ENCODE measurements at regions not wholly inside any gene's neighbourhood (a gene's known extent, or its start where the extent isn't known, plus 50 kb on each side); places are given as distances from the start of the nearest gene placed in this dataset.

DNA sequence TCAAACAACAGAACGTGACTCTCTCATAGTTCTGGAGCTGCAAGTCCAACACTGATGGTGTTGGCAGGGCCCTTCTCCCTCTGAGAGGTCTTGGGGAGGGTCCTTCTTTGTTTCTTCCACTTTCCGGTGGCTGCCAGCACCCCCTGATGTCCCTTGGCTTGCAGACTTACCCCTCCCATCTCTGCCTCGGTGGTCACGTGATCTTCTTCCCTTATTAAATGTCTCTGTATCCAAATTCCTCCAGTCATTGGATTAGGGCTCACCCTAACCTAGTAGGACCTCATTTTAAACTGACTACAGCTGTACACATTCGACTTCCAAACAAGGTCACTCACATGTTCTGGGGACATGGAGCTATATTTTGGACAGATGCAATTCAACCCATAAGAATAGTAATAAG lies 780.6 kb upstream of the SALL3 start:
- no peak for DNase-seq (ENCODE audit: low read depth, low spot score)

GRCh38 chr18:78199611-78200010 lies 780.0 kb upstream of the SALL3 start:
- WGBS (ENCODE audit: insufficient coverage, insufficient read length): no CpG with 5 or more reads among the region's 4 CpGs
- Histone ChIP-seq H3K4me3 (ENCODE audit: low read length) (no peak overlapping the region), H3K27me3 (ENCODE audit: control insufficient read depth, insufficient read depth, low read length) (no peaks in the 10 kb centered on the region), H3K36me3 (ENCODE audit: control insufficient read depth, insufficient read depth, low read length) (no peaks in the 10 kb centered on the region), H3K4me1 (ENCODE audit: control insufficient read depth, insufficient read depth, low read length) (no peaks in the 10 kb centered on the region), H3K27ac (ENCODE audit: low read length) (no peak overlapping the region), H3K9me3 (ENCODE audit: control insufficient read depth, insufficient read depth, low read length) (no peaks in the 10 kb centered on the region)
- no peak for DNase-seq (ENCODE audit: low read depth, low spot score)

More for the DNA sequence above, 780.6 kb upstream of the SALL3 start:
- Histone ChIP-seq H3K4me1 (ENCODE audit: control insufficient read depth, insufficient read depth, low read length) (no peaks in the 10 kb centered on the region), H3K4me3 (ENCODE audit: low read length) (no peak overlapping the region), H3K27me3 (ENCODE audit: control insufficient read depth, insufficient read depth, low read length) (no peaks in the 10 kb centered on the region), H3K36me3 (ENCODE audit: control insufficient read depth, insufficient read depth, low read length) (no peaks in the 10 kb centered on the region), H3K9me3 (ENCODE audit: control insufficient read depth, insufficient read depth, low read length) (no peaks in the 10 kb centered on the region), H3K27ac (ENCODE audit: low read length) (no peak overlapping the region)
- no CpG with 5 or more reads among the region's 5 CpGs for WGBS (ENCODE audit: insufficient coverage, insufficient read length)

DNA sequence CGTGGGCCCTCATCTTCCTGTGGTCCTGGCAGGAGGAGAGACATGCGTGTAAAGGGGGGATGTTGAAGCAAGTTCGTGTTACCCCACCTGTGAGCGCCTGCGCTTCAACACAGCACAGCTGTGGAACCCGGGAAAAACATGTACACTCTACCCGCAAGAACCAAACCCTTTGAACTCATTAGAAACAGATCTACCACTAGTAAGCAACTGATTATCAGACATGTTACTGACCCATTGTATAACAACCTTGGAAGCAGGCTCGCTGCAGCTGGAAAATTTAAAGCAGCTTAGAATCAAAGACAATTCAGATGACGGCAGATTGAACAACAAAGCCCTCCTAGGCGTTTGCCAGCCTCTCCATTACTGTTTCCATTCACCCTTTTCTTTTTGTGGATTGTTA lies 771.7 kb upstream of the SALL3 start:
- no peak overlapping the region for H3K27ac ChIP-seq (ENCODE audit: low read length)
- H3K27me3 ChIP-seq (ENCODE audit: control insufficient read depth, insufficient read depth, low read length): no peaks in the 10 kb centered on the region
- no peak overlapping the region for H3K4me3 ChIP-seq (ENCODE audit: low read length)
- peaks cover 2% of the 10 kb centered on the region; the same call in 1 of the 2 replicates for H3K4me1 ChIP-seq (ENCODE audit: control insufficient read depth, insufficient read depth, low read length)
- no peaks in the 10 kb centered on the region for H3K9me3 ChIP-seq (ENCODE audit: control insufficient read depth, insufficient read depth, low read length)
- no peaks in the 10 kb centered on the region for H3K36me3 ChIP-seq (ENCODE audit: control insufficient read depth, insufficient read depth, low read length)
- WGBS (ENCODE audit: insufficient coverage, insufficient read length): no CpG with 5 or more reads among the region's 10 CpGs
- no peak for DNase-seq (ENCODE audit: low read depth, low spot score)

DNA sequence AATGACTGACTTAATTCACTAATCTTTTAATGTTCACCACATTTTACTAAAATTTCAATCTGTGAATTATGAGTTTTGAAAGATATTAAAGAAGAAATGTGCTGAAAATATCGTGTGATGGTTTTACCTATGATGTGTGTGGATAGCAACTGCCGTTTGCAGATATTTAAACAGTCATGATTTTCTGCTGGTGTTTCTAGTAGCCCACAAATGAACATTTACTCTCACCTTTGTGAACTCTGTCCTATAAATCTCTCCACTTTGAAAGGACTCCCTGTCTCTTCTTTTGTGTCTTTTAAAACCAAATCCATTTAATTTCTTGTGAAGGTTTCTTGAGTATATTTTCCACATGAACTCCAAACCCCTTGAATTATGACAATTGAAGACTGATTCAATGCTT lies 771.2 kb upstream of the SALL3 start:
- Histone ChIP-seq H3K4me1 (ENCODE audit: control insufficient read depth, insufficient read depth, low read length) (peaks cover 2% of the 10 kb centered on the region; the same call in 1 of the 2 replicates), H3K4me3 (ENCODE audit: low read length) (no peak overlapping the region), H3K36me3 (ENCODE audit: control insufficient read depth, insufficient read depth, low read length) (no peaks in the 10 kb centered on the region), H3K27me3 (ENCODE audit: control insufficient read depth, insufficient read depth, low read length) (no peaks in the 10 kb centered on the region), H3K27ac (ENCODE audit: low read length) (no peak overlapping the region), H3K9me3 (ENCODE audit: control insufficient read depth, insufficient read depth, low read length) (no peaks in the 10 kb centered on the region)
- DNase-seq (ENCODE audit: low read depth, low spot score): no peak
- WGBS (ENCODE audit: insufficient coverage, insufficient read length): 100% methylated on average over 1 of the region's 2 CpGs

DNA sequence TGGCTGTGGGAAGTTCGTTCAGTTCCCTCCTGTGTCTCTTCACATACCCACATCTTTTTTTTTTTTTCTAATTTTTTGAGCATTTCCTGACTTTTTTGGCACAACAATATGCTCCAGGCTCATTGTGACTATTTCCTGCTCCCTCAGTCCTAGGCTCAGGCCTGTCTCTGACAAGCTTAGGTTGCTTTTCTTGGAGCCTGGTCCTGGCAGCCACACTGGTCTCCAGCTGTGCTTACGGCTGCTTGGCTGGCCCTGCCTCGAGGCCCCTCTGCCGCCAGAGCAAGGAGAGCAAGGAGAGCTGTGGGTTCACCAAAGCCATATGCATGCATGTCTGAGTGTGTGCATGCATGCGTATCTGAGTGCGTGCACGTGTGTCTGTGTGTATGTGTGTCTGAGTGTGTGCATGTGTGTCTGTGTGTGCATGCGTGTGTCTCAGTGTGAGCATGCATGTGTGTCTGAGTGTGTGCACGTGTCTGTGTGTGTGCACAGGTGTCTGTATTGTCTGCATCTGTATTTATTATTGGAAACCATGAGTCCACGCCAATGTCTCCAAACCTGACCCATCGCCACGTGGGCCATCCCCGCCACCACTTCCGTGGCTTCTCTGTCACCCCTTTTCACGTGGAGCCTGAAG lies 766.1 kb upstream of the SALL3 start:
- Histone ChIP-seq H3K9me3 (ENCODE audit: control insufficient read depth, insufficient read depth, low read length) (no peaks in the 10 kb centered on the region), H3K4me3 (ENCODE audit: low read length) (no peak overlapping the region), H3K36me3 (ENCODE audit: control insufficient read depth, insufficient read depth, low read length) (no peaks in the 10 kb centered on the region), H3K27me3 (ENCODE audit: control insufficient read depth, insufficient read depth, low read length) (no peaks in the 10 kb centered on the region), H3K4me1 (ENCODE audit: control insufficient read depth, insufficient read depth, low read length) (no peaks in the 10 kb centered on the region), H3K27ac (ENCODE audit: low read length) (no peak overlapping the region)
- no peak for DNase-seq (ENCODE audit: low read depth, low spot score)
- WGBS (ENCODE audit: insufficient coverage, insufficient read length): no CpG with 5 or more reads among the region's 15 CpGs

DNA sequence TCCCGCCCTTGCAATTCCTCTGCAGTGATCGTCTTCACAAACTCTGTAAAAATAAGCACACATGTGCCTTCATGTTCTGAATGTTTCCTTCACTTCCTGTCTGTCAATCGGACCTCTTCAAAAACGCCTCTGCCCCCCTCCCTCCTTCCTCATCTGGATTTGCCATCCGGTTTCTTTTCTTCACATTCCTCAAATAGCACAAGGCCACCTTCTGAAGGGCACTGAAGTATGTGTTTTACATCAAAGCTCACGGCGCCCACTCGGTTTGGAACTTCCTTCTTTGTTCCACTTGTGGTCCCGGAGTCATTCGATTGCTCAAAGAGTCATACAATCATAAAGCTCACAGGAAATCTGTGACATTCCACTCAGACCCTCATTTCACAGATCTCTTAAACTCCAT lies 758.1 kb upstream of the SALL3 start:
- Histone ChIP-seq H3K4me1 (ENCODE audit: control insufficient read depth, insufficient read depth, low read length) (no peaks in the 10 kb centered on the region), H3K9me3 (ENCODE audit: control insufficient read depth, insufficient read depth, low read length) (peaks cover 2% of the 10 kb centered on the region; the same call in 1 of the 2 replicates), H3K27ac (ENCODE audit: low read length) (no peak overlapping the region), H3K36me3 (ENCODE audit: control insufficient read depth, insufficient read depth, low read length) (no peaks in the 10 kb centered on the region), H3K4me3 (ENCODE audit: low read length) (no peak overlapping the region), H3K27me3 (ENCODE audit: control insufficient read depth, insufficient read depth, low read length) (no peaks in the 10 kb centered on the region)
- no CpG with 5 or more reads among the region's 10 CpGs for WGBS (ENCODE audit: insufficient coverage, insufficient read length)
- no peak for DNase-seq (ENCODE audit: low read depth, low spot score)

DNA sequence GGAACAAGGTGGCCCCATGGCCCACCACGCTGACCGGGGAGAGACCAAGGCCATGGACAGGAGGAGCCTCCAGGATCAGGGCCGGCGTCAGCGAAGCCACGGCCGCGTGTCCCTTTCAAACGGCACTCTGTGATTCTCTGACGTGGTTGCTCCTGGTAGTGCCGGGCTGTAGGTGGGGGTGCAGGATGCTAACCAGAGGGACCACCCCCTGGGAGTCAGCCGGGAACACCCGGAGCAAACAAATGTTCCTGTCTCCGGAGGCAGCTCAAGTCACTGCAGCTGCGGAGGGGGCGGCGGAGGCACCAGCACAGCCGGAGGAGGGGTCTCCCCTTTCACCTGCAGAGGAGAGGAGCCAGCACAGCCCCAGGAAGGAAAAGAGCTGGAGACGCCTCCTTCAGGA lies 750.6 kb upstream of the SALL3 start:
- no peaks in the 10 kb centered on the region for H3K36me3 ChIP-seq (ENCODE audit: control insufficient read depth, insufficient read depth, low read length)
- DNase-seq (ENCODE audit: low read depth, low spot score): no peak
- H3K27me3 ChIP-seq (ENCODE audit: control insufficient read depth, insufficient read depth, low read length): no peaks in the 10 kb centered on the region
- H3K4me3 ChIP-seq (ENCODE audit: low read length): no peak overlapping the region
- peaks cover 2% of the 10 kb centered on the region; the same call in 1 of the 2 replicates for H3K9me3 ChIP-seq (ENCODE audit: control insufficient read depth, insufficient read depth, low read length)
- WGBS (ENCODE audit: insufficient coverage, insufficient read length): no CpG with 5 or more reads among the region's 19 CpGs
- H3K27ac ChIP-seq (ENCODE audit: low read length): no peak overlapping the region
- H3K4me1 ChIP-seq (ENCODE audit: control insufficient read depth, insufficient read depth, low read length): no peaks in the 10 kb centered on the region; the same call in 1 of the 2 replicates

GRCh38 chr18:78230911-78231310 lies 748.7 kb upstream of the SALL3 start:
- Histone ChIP-seq H3K27me3 (ENCODE audit: control insufficient read depth, insufficient read depth, low read length) (no peaks in the 10 kb centered on the region), H3K36me3 (ENCODE audit: control insufficient read depth, insufficient read depth, low read length) (no peaks in the 10 kb centered on the region), H3K27ac (ENCODE audit: low read length) (no peak overlapping the region), H3K4me1 (ENCODE audit: control insufficient read depth, insufficient read depth, low read length) (no peaks in the 10 kb centered on the region; the same call in 1 of the 2 replicates), H3K4me3 (ENCODE audit: low read length) (no peak overlapping the region), H3K9me3 (ENCODE audit: control insufficient read depth, insufficient read depth, low read length) (peaks cover 2% of the 10 kb centered on the region; the same call in 1 of the 2 replicates)
- no peak for DNase-seq (ENCODE audit: low read depth, low spot score)
- no CpG with 5 or more reads among the region's 4 CpGs for WGBS (ENCODE audit: insufficient coverage, insufficient read length)

DNA sequence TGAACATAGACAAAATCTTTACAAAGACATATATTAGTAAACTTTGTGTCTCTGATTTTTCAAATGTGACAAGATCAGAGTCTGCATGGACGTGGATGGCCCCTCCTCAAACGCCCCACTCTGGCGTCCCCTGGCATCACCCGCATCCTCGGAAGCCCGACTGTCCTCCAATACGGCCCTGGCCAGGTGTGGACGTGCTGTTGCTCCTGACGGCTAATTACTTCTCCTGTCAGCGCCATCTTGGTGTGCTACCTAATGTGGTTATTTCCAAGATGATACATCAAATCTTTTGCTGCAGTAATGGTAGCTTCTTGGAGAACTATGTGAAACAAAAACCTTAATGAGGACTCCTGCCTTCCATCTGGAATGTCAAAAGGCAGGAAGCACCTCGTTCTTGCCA lies 747.4 kb upstream of the SALL3 start:
- no peak for DNase-seq (ENCODE audit: low read depth, low spot score)
- H3K4me1 ChIP-seq (ENCODE audit: control insufficient read depth, insufficient read depth, low read length): no peaks in the 10 kb centered on the region; the same call in 1 of the 2 replicates
- WGBS (ENCODE audit: insufficient coverage, insufficient read length): no CpG with 5 or more reads among the region's 11 CpGs

GRCh38 chr18:78237864-78238263 lies 741.8 kb upstream of the SALL3 start:
- Histone ChIP-seq H3K4me3 (ENCODE audit: low read length) (no peak overlapping the region), H3K9me3 (ENCODE audit: control insufficient read depth, insufficient read depth, low read length) (no peaks in the 10 kb centered on the region), H3K36me3 (ENCODE audit: control insufficient read depth, insufficient read depth, low read length) (no peaks in the 10 kb centered on the region), H3K4me1 (ENCODE audit: control insufficient read depth, insufficient read depth, low read length) (peaks cover 4% of the 10 kb centered on the region; the same call in 1 of the 2 replicates), H3K27me3 (ENCODE audit: control insufficient read depth, insufficient read depth, low read length) (no peaks in the 10 kb centered on the region), H3K27ac (ENCODE audit: low read length) (no peak overlapping the region)
- WGBS (ENCODE audit: insufficient coverage, insufficient read length): 100% methylated on average over 1 of the region's 12 CpGs
- DNase-seq (ENCODE audit: low read depth, low spot score): no peak

More for the DNA sequence above, 747.4 kb upstream of the SALL3 start:
- Histone ChIP-seq H3K4me3 (ENCODE audit: low read length) (no peak overlapping the region), H3K27ac (ENCODE audit: low read length) (no peak overlapping the region), H3K27me3 (ENCODE audit: control insufficient read depth, insufficient read depth, low read length) (no peaks in the 10 kb centered on the region), H3K36me3 (ENCODE audit: control insufficient read depth, insufficient read depth, low read length) (no peaks in the 10 kb centered on the region), H3K9me3 (ENCODE audit: control insufficient read depth, insufficient read depth, low read length) (no peaks in the 10 kb centered on the region)
